HG03439 (cell line): ENCODE measurements at regions not wholly inside any gene's neighbourhood (a gene's known extent, or its start where the extent isn't known, plus 50 kb on each side); places are given as distances from the start of the nearest gene placed in this dataset.

ENCODE experiments used
- ATAC-seq: cut with Tn5 transposase; IDR thresholded peaks from one replicate; pipeline ENCODE4 v1.9.1; 2021; ENCODE audit warnings: mild to moderate bottlenecking, moderate library complexity; ENCODE audit not compliant: unreplicated experiment

DNA sequence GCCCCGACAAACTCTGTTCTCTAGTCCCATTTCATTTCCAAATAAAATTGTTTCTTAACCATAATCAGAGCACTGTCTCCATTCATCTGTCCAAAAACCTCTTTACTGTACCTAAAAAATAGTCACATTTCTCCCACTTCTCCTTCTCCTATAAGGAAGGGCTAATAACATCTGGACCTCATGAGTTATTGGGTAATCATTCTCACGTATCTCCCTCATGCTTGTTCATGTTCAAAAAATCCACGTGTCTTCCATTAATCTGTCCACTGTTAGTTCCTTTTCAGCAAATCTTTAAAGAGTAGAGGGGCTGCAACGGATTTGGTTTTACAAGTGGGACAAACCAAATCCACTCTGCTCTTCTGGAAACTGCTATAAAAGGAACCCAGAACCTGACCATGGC is 1418.8 kb downstream of the MRPL39 start:
- ATAC-seq, result no peak

- ATAC-seq, result no peak
Measured at GRCh38 chr21:24183077-24183476, 1424.2 kb downstream of the MRPL39 start.

DNA sequence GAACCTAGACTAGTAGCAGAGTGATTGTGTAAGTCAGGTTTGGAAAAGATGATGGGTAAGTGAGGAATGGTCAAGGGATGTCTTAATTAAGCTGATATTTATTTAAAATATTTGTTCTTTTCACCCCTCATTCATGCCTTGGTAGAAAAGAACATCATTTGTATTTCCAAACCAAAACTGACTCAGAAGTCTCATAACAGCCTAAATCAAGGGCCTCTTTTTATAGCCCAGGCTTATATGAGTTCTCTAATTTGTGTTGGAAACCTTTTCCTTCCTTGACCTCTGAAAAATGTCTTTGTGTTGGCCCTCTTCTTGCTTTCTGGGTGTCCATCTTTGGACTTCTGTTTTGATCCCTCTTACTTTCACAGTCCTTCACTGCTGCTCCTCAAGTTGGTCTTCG is 1428.2 kb downstream of the MRPL39 start:
- no peak for ATAC-seq

- ATAC-seq, result no peak
Measured at GRCh38 chr21:24175106-24175505, 1432.2 kb downstream of the MRPL39 start.

- ATAC-seq, result no peak
Measured at GRCh38 chr21:24171736-24172135, 1435.5 kb downstream of the MRPL39 start.

GRCh38 chr21:24163539-24163938 is 1443.7 kb downstream of the MRPL39 start:
- ATAC-seq, result no peak

DNA sequence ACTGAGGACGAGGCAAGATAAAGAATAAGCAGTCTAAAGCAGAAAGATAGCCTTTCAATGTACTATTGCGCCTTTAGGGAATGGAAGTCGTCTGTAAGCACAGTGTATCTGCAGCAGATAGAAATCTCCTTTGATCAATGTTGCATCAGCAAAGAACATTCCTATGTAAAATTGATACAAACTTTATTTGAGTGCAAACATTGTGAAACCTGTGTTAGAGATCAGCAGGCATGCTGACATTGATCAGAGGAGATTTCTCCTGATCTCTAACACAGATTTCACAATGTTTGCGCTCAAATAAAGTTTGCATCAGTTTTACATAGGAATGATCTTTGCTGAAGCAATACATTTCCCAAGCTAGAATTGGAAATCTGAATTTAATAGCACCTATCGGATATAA is 1446.8 kb downstream of the MRPL39 start:
- ATAC-seq, result no peak

DNA sequence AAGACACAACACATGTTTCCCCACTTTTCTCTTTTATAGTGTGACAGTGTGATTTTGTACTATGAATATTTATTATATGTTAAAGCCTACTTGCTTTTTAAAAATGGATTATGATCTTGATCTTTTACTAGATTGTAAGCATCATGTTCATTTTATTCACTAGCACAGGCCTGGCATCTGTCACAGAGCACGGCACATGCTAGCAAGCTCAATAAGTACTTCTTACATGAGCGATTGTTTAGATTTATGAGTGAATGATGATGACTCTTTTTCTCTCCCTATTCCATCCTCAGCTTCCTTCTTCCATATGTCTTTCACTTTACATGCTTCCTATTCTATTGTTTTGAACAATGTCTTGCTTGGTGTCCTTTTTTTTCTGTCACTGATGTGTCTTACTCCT is 1454.1 kb downstream of the MRPL39 start:
- no peak for ATAC-seq

- ATAC-seq, result no peak
Measured at GRCh38 chr21:24150753-24151152, 1456.5 kb downstream of the MRPL39 start.

DNA sequence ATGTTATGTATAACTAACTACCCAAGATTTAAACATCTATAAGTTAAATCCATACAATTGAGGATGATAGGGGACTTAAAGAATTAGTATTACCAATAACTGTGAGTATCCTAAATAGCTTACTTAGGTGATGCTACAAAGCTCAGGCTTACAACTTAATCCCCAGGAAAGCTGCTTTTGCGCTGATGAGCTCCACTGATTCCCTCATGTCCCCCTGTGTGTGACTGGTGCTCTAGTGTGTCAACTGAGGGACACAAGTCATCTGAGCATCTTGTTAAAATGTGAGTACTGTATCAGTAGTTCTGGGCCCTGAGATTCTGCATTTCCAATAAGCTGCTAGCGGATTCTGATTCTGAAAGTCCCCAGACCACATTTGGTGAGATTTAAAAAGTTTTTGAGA is 1458.8 kb downstream of the MRPL39 start:
- no peak for ATAC-seq

- no peak for ATAC-seq
Measured at GRCh38 chr21:24147674-24148073, 1459.6 kb downstream of the MRPL39 start.

DNA sequence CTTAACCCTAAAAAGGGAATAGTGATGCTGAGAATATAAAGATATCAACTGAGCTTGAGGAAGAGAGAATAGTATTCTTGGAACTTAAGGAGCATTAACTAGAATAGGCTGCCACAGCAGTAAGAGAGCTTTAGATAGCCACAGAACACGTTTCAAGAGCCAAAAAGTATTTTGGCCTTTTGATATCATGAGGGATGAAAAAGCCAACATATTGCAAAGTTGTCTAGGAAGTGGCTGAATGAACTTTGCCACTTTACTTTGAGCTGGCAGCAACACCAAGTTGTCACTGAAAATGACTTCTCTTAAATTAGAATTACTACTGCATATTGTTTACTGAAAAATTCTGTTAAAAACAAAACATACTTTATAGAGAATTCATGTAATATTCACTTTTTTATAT is 1476.2 kb downstream of the MRPL39 start:
- no peak for ATAC-seq

DNA sequence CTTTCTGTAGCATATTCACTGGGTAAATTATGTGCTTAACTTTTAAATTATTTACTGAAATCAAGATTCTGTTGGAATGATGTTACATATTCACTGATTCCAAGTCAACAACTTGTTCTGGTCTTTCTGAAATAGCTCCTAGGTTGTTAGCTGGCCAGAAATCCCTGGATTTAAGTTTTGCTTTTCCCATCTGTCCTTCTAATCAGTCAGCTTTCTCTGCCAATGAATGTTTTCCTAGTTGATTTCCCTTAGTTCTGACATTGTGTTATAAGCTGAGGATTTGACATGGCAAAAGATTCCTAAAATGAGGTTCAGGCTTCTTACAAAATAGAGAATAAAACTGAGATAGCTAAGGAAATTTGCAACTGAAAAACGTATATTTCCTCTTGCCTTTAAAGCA is 1479.6 kb downstream of the MRPL39 start:
- ATAC-seq, result no peak

DNA sequence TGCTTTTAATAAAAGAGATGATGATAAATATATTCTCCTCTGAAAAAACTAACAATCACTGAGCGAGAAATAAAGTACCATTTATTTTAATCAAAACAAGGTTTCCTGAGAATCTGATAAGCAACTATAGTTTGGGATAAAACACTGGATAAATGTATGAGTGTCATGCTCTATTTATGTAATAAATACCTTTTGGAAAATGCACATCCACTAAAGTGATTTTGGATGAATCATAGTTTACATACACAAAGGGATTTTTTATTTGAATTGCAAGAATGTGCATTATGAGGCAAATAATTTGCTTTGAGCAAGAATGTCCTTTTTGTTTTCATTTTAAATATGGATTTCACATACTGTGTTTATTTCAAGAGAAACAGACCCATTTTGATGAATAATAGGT is 1483.5 kb downstream of the MRPL39 start:
- no peak for ATAC-seq

GRCh38 chr21:24118738-24119459 is 1488.4 kb downstream of the MRPL39 start:
- ATAC-seq, result no peak

DNA sequence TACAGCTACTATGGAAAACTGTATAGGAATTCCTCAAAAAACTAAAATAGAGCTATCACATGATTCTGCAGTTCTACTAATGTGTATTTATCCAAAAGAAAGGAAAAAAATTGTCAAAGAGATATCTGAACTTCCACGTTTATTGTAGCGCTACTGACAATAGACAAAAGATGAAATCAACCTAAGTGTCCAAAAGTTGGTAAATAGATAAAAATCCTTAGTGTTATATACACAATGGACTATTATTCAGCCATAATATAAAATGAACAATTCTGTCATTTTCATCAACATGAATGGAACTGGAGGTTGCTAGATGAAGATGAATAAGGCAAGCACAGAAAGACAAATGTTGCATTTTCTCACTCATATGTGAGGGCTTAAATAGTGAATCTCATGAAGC is 1492.1 kb downstream of the MRPL39 start:
- ATAC-seq, result no peak

GRCh38 chr21:24112020-24112419 is 1495.3 kb downstream of the MRPL39 start:
- no peak for ATAC-seq

- no peak for ATAC-seq
Measured at GRCh38 chr21:24110846-24111245, 1496.4 kb downstream of the MRPL39 start.

DNA sequence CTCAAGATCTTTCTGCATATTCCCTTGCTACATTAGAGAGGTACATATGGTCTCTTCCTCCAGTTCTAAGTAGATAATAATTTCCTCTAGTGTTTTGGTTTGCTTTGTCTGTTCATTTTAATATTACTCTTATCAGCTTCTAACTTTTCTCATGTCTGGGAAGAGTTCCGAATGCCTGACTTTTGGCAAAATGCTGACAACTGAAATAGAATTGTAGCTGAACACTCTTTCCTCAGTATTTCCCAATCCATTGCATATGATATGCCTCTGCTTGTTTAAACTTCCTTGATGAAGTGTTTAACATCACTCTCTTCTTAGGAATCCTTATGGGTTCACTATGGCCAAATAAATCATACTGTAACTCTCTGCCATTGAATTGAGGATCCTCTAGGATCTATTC is 1510.1 kb downstream of the MRPL39 start:
- ATAC-seq, result no peak

- no peak for ATAC-seq
Measured at GRCh38 chr21:24096651-24097050, 1510.6 kb downstream of the MRPL39 start.

GRCh38 chr21:24093032-24093431 is 1514.2 kb downstream of the MRPL39 start:
- no peak for ATAC-seq

DNA sequence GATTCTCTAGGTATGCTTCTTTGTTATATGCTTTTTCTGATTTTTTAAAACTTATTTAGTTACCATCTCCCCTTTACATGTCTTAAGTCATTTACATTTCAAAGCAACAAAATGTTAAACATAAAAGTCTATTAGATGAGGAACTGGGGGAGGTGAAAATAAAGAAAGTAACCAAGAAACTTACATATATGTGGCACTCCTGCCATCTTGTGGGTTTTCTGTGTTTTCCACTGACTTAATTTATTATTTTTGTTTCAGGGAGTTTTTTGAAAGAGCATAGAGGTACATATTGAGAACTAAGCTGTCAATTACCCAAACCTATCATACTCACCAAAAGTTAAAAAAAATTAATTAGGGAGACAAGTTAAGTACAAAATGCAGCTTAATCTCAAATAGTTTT is 1531.1 kb downstream of the MRPL39 start:
- no peak for ATAC-seq

- ATAC-seq, result no peak
Measured at GRCh38 chr21:24055696-24056095, 1551.6 kb downstream of the MRPL39 start.
